Neural progenitor cell (in vitro differentiated cells): ENCODE measurements at regions not wholly inside any gene's neighbourhood (a gene's known extent, or its start where the extent isn't known, plus 50 kb on each side); places are given as distances from the start of the nearest gene placed in this dataset.

Source experiments
- CTCF ChIP-seq: fragments of 200-600 bp; sonication (generic); IDR thresholded peaks from 2 replicates; pipeline ENCODE4 v1.5.1; 2017; ENCODE audit warnings: antibody characterized with exemption, mild to moderate bottlenecking
- EZH2 ChIP-seq: fragments of 200-600 bp; sonication (generic); IDR thresholded peaks from 2 replicates; pipeline ENCODE4 v1.6.1; 2017; ENCODE audit warnings: antibody characterized with exemption, mild to moderate bottlenecking, moderate library complexity
- EZH2phosphoT487 ChIP-seq: fragments of 200-600 bp; sonication (generic); IDR thresholded peaks from 2 replicates; pipeline ENCODE4 v1.6.1; 2017; ENCODE audit warnings: antibody characterized with exemption

- no peak for TF ChIP-seq CTCF
- TF ChIP-seq EZH2phosphoT487: no peak
- TF ChIP-seq EZH2: no peak
Observed at GRCh38 chr7:28891192-28891875, 66.8 kb downstream of the TRIL start.
